GM21367 (cell line): ENCODE measurements at regions not wholly inside any gene's neighbourhood (a gene's known extent, or its start where the extent isn't known, plus 50 kb on each side); places are given as distances from the start of the nearest gene placed in this dataset.
A peak's percentile ranks its signal among the peaks of the same experiment; 100 is the strongest.
"Not testable (repeated sequence)": the region's sequence is repeated elsewhere in the genome, so short reads cannot be mapped to it uniquely, and the experiment has no call there.

Experiments used
- ATAC-seq: cut with Tn5 transposase; IDR thresholded peaks from one replicate; pipeline ENCODE4 v1.9.1; 2021; ENCODE audit not compliant: unreplicated experiment

GRCh38 chr17:31629696-31630470, 229.2 kb downstream of the COPRS start:
- ATAC-seq, result no peak

GRCh38 chr17:31627960-31628359, 231.1 kb downstream of the COPRS start:
- no peak for ATAC-seq

- ATAC-seq, result no peak
Measured at GRCh38 chr17:31623990-31624389, 232.5 kb downstream of the RAB11FIP4 start.

- ATAC-seq, result no peak
Measured at GRCh38 chr17:31622500-31622899, 231.0 kb downstream of the RAB11FIP4 start.

DNA sequence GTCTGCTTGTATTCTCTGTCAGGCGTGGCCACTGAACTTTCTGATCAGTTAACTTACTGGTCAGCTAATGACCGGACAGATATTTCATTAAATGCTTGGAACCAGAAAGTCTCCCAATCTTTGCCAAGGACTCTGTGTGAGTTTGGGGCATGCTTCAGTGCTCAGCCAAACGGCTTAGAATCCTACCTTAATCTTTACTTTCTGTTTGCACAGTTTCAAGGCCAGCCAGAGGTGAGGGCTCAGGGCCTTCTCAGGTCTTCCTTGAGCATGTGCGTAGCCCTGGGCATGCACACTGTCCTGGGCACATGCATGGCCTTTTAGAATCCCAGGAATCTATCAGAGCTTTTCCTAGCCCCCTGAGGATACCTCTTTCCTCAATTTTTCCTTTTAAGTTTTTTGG, 230.1 kb downstream of the RAB11FIP4 start:
- ATAC-seq, result no peak

GRCh38 chr17:31611053-31611452, 219.6 kb downstream of the RAB11FIP4 start:
- not testable (repeated sequence) for ATAC-seq

- no peak for ATAC-seq
Measured at GRCh38 chr17:31609996-31610910, 218.8 kb downstream of the RAB11FIP4 start.

GRCh38 chr17:31609331-31609730, 217.9 kb downstream of the RAB11FIP4 start:
- no peak for ATAC-seq

- ATAC-seq, result no peak
Measured at GRCh38 chr17:31608659-31609254, 217.3 kb downstream of the RAB11FIP4 start.

DNA sequence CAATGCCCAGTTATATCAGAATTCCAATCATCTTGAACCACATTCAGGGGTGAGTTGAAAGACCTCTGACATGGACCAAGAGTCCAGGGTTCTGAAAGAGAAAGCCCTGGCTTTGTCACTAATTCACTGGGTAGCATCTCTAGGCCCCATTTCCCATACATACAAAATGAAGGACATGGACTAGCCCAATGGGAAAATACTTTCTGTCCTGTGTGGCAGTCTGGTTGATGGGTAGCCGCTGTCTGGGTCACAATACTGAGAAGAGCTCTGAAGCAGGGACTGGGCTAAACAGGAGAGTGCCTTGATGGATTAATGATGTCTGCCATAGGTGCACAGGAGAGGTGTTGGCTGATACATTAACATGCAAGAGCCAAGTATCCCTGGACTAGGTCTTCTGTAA, 214.3 kb downstream of the RAB11FIP4 start:
- no peak for ATAC-seq

- ATAC-seq, result no peak
Measured at GRCh38 chr17:31604936-31605335, 213.5 kb downstream of the RAB11FIP4 start.

- not testable (repeated sequence) for ATAC-seq
Measured at GRCh38 chr17:31600144-31600543, 208.7 kb downstream of the RAB11FIP4 start.

DNA sequence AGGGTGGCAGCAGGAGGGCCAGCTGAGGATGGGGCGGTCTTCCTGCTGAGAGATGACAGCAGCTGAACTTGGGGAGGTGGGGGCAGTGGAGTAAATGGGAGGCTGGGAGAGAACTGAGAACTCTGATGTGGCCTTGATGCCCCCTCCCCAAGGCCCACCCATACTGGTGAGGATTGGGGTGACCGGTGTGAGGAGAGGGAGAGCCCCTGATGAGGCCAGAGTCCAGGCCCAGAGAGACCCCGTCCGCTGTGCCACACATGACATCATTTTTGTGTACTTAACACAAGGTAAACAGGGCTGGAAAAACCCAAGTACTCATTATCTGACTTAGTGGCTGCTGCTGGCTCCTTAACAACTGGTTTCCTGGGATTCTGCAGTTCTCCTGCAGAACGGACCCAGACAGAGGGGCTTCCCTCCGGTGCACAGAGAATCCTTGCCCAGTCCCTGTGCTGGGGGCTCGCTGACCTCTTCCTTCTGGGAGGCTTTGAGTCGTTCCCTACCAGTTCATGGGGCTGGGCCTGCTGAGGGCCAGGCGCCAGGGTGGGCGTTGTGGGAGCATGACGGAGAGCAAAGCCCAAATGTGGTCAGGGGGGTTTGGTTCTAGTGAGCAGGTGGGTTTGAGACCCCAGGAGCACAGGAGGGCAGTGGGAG, 207.6 kb downstream of the RAB11FIP4 start:
- ATAC-seq, result no peak

DNA sequence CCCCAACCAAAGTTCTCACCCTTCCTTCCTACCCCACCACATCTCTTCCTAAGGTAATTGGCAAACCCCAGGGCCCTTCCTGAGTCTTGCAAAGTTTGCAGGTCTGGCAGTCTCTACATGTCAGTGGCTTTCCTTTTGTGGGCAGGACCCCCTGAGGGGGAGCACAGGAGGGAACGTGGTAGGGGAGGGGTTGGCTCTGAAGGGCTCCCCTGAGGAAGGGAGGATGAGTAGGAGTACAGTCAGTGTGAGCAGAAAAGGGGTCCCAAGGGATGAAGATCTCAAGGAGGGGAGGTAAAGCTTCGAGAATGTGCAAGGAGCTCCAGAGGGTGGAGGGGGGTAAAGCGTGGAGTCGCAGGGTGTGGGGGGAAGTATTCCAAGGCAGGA, 206.9 kb downstream of the RAB11FIP4 start:
- ATAC-seq, result no peak

DNA sequence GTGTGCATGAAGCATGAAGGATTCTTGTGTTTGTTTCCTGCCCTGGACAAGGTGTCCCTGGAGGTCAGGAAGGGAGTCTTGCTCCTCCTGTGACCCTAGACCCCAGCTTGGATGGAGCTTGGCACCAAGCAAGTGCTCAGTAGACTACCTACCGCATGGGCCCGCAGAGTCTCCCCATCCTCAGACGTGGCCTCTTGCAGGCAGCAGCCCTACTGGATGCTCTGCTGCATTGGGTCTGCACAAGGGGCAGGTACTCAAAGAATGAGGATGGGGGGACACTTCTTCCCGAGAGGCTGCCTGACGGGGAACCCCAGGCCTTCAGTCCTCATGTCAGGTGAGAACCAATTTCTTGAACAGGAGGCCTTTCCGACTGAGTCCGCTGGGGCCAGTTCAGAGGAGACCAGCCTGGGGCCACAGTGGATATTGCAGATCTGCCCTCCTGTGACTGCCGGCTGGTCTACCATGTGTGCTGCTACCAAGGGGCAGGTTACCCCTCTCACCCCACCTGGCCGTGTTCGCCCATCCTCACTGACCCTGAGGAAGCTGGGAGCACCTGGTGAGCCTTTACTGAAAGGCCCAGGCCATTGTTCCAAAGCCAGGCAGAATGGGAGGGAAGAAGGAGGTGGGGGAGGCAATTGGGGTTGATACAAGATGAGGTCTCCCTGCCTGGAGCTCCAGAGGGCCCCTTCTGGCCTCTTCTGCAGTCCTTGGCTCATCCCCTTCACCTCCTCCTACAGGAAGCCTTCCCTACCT, 206.3 kb downstream of the RAB11FIP4 start:
- ATAC-seq, result no peak

DNA sequence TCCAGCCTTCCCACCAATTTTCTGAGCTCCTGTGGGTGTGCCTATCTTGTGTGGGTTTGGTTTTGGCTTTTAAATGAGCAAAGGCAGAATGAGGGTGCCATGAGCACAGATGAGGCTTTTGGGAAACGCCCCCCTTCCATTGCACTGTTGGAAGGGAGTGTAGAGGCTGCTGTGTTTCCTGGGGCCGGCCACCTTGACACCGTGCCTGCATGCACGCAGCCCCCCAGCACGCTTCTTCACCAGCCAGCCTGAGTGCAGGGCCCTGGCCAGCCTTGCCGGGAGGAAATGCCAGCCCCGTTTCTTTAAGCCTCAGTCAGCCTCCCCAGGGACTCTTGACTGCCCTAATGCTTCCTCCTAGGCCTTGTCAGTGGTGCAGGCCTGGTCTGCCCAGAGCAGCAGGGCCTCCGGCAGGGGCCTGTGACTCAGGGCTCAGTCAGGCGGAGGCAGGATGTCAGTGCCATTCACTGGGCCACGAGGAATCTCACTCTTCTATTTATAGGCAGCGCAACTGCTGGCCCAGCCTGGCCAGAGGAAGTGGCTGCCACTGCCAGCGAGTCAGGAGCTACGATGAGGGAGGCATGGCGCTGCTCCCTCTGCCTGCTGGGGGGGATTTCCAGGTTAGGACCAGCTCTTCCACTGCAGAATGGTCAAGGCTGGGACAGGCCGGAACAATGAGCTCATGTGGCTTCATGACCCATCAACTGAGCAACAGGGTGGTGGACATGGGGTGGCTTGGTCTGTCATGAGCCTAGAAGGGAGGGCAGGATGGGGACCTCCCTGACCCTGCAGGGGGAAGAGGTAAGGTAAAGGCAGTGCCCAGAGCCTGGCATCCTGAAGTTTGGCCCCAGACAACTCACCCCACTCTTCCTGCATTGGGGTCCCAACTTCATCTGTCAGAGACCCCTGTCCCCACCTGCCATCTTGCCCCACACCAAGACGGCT, 205.2 kb downstream of the RAB11FIP4 start:
- ATAC-seq, result peak; percentile 63

DNA sequence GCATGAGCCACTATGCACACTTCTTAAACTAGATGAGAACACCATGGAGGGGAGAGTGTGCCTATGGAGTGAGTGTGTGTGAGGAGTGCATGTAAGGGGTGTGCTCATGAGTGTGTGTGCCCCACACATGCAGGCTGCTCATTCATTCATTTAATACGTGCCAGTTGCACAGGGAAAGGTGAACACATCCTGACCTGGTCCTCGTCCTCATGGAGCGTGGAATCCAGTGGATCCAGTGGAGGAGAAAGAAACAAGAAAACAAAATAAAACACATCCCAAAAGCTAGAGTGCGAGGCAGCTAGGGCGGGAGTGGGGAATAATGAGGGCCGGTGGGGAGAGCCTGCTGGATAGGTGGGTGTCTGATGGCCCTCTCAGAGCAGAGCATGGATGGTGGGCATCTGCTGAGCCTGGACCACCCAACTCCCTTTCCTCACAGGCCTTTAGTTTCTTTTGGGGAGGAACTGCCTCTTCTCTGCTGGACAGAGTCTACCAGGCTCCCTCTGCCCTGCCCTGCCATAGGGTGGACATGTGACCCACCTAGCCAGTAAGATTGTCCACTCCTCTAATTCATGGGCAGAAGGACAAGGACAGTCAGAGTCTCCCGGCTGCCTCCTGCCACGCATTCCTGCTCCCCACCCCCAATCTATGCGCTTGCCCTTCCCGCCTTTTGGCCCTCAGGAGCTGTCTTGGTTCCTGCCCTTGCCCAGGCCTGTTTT, 204.3 kb downstream of the RAB11FIP4 start:
- no peak for ATAC-seq

GRCh38 chr17:31595076-31595475, 203.6 kb downstream of the RAB11FIP4 start:
- no peak for ATAC-seq

DNA sequence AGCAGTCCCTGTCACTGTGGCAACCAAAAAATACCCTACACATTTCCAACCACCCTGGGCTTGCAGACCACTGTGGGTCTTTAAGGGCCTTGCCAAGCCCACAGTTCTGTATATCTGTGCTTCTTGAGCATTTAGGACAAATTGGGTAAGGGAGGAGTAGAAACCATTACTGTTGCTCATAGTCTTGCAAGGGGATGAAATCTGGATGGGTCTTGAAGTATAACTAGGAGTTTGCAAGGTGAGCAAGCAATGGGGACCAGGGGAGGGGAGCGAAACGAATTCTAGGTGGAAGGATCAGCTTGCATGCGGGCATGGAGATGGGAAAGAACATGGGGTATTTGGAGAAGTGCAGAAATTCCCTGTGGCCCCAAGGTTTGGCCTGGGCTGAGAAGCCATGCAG, 202.9 kb downstream of the RAB11FIP4 start:
- no peak for ATAC-seq
